ENCODE measurements at regions not wholly inside any gene's neighbourhood (a gene's known extent, or its start where the extent isn't known, plus 50 kb on each side); places are given as distances from the start of the nearest gene placed in this dataset.

DNA sequence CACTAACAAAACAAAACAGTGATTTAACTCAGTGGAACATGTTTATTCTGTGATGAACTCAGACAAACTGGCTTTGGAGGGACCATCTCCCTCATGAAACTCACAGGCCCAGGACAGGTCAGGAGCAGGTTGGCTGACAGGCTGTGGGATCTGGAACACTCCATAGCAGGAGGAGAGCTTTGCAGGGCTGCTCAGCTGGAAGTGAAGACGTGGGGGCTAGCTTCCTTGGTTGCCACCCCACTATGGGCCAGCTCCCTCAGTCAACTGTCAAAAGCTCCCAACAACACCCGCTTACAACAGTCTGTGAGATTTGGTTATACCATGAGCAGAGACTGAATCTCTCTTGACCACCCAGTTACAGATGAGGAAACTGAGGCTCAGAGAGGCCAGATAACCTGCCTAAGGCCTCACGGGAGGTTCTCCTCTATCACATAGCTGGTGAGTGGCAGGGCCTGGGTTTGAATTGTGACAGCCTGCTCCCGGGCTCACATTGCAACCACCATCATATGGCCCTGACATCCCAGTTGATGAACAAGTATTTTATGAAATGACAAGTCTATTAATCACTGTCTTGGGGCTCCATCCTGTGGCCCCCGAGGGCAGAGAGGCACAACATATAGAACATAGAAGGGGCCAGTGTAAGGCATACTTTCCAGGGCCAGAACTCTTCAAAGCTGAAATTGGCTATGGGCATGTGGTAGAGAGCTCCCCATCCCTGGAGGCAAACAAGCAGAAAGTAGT, 473.4 kb downstream of the MN1 start:
- Histone ChIP-seq H3K4me2 (ENCODE audit: low read length) (no peak overlapping the region), H3K27ac (no peak overlapping the region), H2AFZ (no peak overlapping the region), H3K9ac (no peak overlapping the region), H3K9me3 (ENCODE audit: control insufficient read depth, low read length) (no peaks in the 10 kb centered on the region), H3K36me3 (ENCODE audit: control insufficient read depth, insufficient read depth, low read length) (no peaks in the 10 kb centered on the region), H3K4me3 (ENCODE audit: low read depth, low read length) (no peak overlapping the region), H3K4me1 (no peaks in the 10 kb centered on the region), H3K27me3 (ENCODE audit: control insufficient read depth, insufficient read depth, low read length) (no peaks in the 10 kb centered on the region), H3K79me2 (no peaks in the 10 kb centered on the region)
- TF ChIP-seq, protein P1, sequence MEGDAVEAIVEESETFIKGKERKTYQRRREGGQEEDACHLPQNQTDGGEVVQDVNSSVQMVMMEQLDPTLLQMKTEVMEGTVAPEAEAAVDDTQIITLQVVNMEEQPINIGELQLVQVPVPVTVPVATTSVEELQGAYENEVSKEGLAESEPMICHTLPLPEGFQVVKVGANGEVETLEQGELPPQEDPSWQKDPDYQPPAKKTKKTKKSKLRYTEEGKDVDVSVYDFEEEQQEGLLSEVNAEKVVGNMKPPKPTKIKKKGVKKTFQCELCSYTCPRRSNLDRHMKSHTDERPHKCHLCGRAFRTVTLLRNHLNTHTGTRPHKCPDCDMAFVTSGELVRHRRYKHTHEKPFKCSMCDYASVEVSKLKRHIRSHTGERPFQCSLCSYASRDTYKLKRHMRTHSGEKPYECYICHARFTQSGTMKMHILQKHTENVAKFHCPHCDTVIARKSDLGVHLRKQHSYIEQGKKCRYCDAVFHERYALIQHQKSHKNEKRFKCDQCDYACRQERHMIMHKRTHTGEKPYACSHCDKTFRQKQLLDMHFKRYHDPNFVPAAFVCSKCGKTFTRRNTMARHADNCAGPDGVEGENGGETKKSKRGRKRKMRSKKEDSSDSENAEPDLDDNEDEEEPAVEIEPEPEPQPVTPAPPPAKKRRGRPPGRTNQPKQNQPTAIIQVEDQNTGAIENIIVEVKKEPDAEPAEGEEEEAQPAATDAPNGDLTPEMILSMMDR (IDR thresholded peaks at IDR 0.05), result no peak

DNA sequence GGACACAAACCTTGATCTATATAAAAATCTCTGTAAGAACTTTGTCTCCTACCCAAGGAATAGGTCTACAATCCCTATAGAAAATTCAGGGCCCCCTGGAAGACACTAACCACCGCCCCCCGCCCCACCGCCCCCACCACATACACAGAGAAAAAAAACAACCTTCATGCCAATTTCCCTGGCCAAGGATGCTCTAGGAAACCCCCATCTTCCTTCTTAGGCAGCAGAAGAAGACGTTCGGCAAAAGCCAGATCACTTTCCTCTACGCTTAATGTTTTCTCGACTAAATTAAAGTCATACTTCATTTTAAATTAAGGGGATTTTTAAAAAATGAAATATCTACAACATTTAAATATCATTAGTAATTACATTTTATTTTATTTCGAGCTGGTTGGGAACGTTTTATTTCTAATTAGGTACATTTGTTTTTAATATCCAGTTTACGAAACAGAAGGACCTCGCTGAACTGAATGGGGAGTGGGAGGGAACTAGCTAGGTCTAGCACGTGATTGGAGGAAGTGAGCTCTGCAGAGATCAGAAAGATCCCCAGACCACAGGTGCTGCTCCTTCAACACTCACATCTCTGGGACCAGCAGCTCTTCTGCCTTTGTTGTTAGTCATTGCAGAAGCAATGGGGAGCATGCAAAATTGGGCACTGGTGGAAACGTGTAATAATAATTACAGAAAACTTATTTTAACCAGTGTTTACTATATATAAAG, 472.3 kb downstream of the MN1 start:
- Histone ChIP-seq H3K4me2 (ENCODE audit: low read length) (no peak overlapping the region), H3K4me1 (no peaks in the 10 kb centered on the region), H3K79me2 (no peaks in the 10 kb centered on the region), H3K27ac (no peak overlapping the region), H3K4me3 (ENCODE audit: low read depth, low read length) (no peak overlapping the region), H3K9ac (no peak overlapping the region), H3K9me3 (ENCODE audit: control insufficient read depth, low read length) (no peaks in the 10 kb centered on the region), H3K36me3 (ENCODE audit: control insufficient read depth, insufficient read depth, low read length) (no peaks in the 10 kb centered on the region), H3K27me3 (ENCODE audit: control insufficient read depth, insufficient read depth, low read length) (no peaks in the 10 kb centered on the region), H2AFZ (no peak overlapping the region)
- TF ChIP-seq, protein P1 (IDR thresholded peaks at IDR 0.05), result no peak

DNA sequence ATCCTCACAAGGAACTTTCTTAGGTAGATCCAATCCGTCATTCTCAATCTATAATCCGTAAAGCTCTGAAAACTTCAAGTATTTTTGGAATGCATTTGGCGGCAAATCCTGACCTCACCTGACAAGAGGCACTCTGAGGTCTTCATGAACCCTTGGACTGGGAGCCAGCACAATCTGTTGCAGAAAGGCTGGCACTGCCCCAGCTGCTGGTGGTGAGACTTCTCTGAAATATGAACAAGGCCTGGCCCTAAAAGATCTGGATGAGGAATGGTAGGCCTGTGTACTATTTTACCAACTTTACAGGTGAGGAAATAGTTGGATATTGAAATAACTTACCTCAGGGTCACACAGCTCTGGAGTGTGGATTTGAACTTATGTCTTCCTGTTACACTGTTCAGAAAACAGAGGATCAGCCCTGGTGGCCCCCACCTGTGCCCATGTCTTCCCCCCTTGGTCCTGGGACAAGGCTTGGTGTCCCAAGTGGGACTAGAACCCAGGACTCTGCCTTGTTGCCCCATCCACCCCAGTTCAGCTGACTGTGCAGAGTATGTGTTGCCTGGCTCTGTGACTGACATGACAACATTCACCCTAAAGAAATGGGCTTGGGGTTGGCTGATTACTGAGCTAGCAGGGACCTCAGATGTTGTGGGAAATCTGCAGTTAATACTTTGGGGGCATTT, 471.4 kb downstream of the MN1 start:
- TF ChIP-seq, protein P1 (IDR thresholded peaks at IDR 0.05), result no peak
- no peaks in the 10 kb centered on the region for H3K4me1 ChIP-seq
- no peaks in the 10 kb centered on the region for H3K9me3 ChIP-seq (ENCODE audit: control insufficient read depth, low read length)
- H3K27ac ChIP-seq, result no peak overlapping the region
- no peaks in the 10 kb centered on the region for H3K27me3 ChIP-seq (ENCODE audit: control insufficient read depth, insufficient read depth, low read length)
- H2AFZ ChIP-seq, result no peak overlapping the region
- H3K4me2 ChIP-seq (ENCODE audit: low read length), result no peak overlapping the region
- no peaks in the 10 kb centered on the region for H3K36me3 ChIP-seq (ENCODE audit: control insufficient read depth, insufficient read depth, low read length)
- no peak overlapping the region for H3K9ac ChIP-seq
- no peaks in the 10 kb centered on the region for H3K79me2 ChIP-seq
- H3K4me3 ChIP-seq (ENCODE audit: low read depth, low read length), result no peak overlapping the region

DNA sequence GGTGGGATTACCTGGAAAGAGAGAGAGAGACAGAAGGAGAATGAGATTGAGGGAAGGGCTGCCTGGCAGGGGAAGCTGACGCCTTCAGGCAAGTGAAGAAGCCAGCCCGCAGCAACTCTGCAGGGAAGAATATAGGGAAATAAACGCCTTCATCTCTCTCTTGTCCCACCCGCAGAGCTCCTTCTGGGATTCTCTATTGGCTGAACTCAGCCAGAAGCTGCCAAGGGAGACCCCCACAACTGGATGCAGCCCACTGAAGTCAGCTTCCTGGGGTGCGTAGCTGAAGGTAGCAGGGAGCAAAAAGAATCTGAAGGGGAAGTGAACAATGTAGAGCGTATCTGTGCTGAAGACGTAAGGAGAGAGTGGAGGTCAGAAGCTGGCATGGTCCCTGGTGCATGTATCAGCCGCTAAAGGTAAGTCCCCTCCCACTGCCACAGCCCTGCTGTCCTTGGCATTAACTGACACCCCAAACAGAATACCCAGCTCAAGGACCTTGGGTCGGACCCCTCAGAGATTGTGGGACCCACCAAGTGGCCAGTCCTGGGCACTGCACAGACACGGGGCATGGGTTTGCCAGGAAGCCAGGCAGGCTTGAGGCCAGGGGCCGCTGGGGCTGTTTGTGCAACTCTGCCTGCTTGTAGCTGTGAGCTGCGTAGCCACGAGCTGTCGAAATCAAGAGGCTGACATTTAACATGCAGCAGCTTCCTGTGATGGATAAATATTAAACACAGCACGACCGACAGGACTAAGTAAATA, 469.9 kb downstream of the MN1 start:
- no peaks in the 10 kb centered on the region for H3K9me3 ChIP-seq (ENCODE audit: control insufficient read depth, low read length)
- no peak overlapping the region for H3K9ac ChIP-seq
- no peaks in the 10 kb centered on the region for H3K79me2 ChIP-seq
- H3K4me3 ChIP-seq (ENCODE audit: low read depth, low read length), result no peak overlapping the region
- H2AFZ ChIP-seq, result no peak overlapping the region
- no peak overlapping the region for H3K27ac ChIP-seq
- no peak overlapping the region for H3K4me2 ChIP-seq (ENCODE audit: low read length)
- TF ChIP-seq, protein P1 (IDR thresholded peaks at IDR 0.05), result no peak
- no peaks in the 10 kb centered on the region for H3K27me3 ChIP-seq (ENCODE audit: control insufficient read depth, insufficient read depth, low read length)
- no peaks in the 10 kb centered on the region for H3K4me1 ChIP-seq
- H3K36me3 ChIP-seq (ENCODE audit: control insufficient read depth, insufficient read depth, low read length), result no peaks in the 10 kb centered on the region
